ENCODE measurements at regions not wholly inside any gene's neighbourhood (a gene's known extent, or its start where the extent isn't known, plus 50 kb on each side); places are given as distances from the start of the nearest gene placed in this dataset.
A peak's percentile ranks its signal among the peaks of the same experiment; 100 is the strongest.
"Not testable (repeated sequence)": the region's sequence is repeated elsewhere in the genome, so short reads cannot be mapped to it uniquely, and the experiment has no call there.

- DNase-seq (ENCODE audit: low spot score), result not testable (repeated sequence)
Observed at GRCh38 chr11:10947935-10948334, 90.1 kb upstream of the ZBED5 start.

GRCh38 chr11:10946072-10946471 is 88.2 kb upstream of the ZBED5 start:
- no peak for DNase-seq (ENCODE audit: low spot score)

GRCh38 chr11:10945196-10945595 is 87.3 kb upstream of the ZBED5 start:
- no peak for DNase-seq (ENCODE audit: low spot score)

- DNase-seq (ENCODE audit: low spot score), result no peak
Observed at GRCh38 chr11:10943968-10944367, 86.1 kb upstream of the ZBED5 start.

GRCh38 chr11:10942620-10943019 is 84.8 kb upstream of the ZBED5 start:
- no peak for DNase-seq (ENCODE audit: low spot score)

- no peak for DNase-seq (ENCODE audit: low spot score)
Observed at GRCh38 chr11:10941871-10942270, 84.0 kb upstream of the ZBED5 start.

GRCh38 chr11:10941414-10941813 is 83.6 kb upstream of the ZBED5 start:
- DNase-seq (ENCODE audit: low spot score), result no peak

- no peak for DNase-seq (ENCODE audit: low spot score)
Observed at GRCh38 chr11:10938650-10939387, 81.0 kb upstream of the ZBED5 start.

GRCh38 chr11:10938231-10938630 is 80.4 kb upstream of the ZBED5 start:
- DNase-seq (ENCODE audit: low spot score), result no peak

GRCh38 chr11:10937385-10937771 is 79.5 kb upstream of the ZBED5 start:
- DNase-seq (ENCODE audit: low spot score), result no peak

GRCh38 chr11:10936626-10937384 is 79.0 kb upstream of the ZBED5 start:
- DNase-seq (ENCODE audit: low spot score), result no peak

GRCh38 chr11:10935015-10935559 is 77.2 kb upstream of the ZBED5 start:
- DNase-seq (ENCODE audit: low spot score), result no peak

GRCh38 chr11:10934293-10934860 is 76.5 kb upstream of the ZBED5 start:
- DNase-seq (ENCODE audit: low spot score), result no peak

GRCh38 chr11:10933455-10934292 is 75.8 kb upstream of the ZBED5 start:
- peak; percentile 78 for DNase-seq (ENCODE audit: low spot score)

GRCh38 chr11:10932976-10933375 is 75.1 kb upstream of the ZBED5 start:
- no peak for DNase-seq (ENCODE audit: low spot score)

- DNase-seq (ENCODE audit: low spot score), result no peak
Observed at GRCh38 chr11:10931761-10932670, 74.2 kb upstream of the ZBED5 start.

GRCh38 chr11:10930972-10931760 is 73.3 kb upstream of the ZBED5 start:
- DNase-seq (ENCODE audit: low spot score), result peak; percentile 21

GRCh38 chr11:10930224-10930971 is 72.5 kb upstream of the ZBED5 start:
- DNase-seq (ENCODE audit: low spot score), result no peak

- DNase-seq (ENCODE audit: low spot score), result no peak
Observed at GRCh38 chr11:10927538-10927937, 69.7 kb upstream of the ZBED5 start.

Data from CD4-positive, alpha-beta T cell treated with Interleukin-6 at 100 ng/mL for 8 hours (primary cell).